G401 (cell line): ENCODE measurements at regions not wholly inside any gene's neighbourhood (a gene's known extent, or its start where the extent isn't known, plus 50 kb on each side); places are given as distances from the start of the nearest gene placed in this dataset.
A peak's percentile ranks its signal among the peaks of the same experiment; 100 is the strongest.

Source experiments
- DNase-seq: peaks from one replicate; pipeline ENCODE4 v3.0.0-alpha.2; 2015; ENCODE audit warnings: low spot score
- in situ Hi-C: cut with HindIII; loops from 2 replicates; pipeline ENCODE4 v1.10.0; 2016; ENCODE audit warnings: low sequenced_read_pairs, mixed read lengths

DNA sequence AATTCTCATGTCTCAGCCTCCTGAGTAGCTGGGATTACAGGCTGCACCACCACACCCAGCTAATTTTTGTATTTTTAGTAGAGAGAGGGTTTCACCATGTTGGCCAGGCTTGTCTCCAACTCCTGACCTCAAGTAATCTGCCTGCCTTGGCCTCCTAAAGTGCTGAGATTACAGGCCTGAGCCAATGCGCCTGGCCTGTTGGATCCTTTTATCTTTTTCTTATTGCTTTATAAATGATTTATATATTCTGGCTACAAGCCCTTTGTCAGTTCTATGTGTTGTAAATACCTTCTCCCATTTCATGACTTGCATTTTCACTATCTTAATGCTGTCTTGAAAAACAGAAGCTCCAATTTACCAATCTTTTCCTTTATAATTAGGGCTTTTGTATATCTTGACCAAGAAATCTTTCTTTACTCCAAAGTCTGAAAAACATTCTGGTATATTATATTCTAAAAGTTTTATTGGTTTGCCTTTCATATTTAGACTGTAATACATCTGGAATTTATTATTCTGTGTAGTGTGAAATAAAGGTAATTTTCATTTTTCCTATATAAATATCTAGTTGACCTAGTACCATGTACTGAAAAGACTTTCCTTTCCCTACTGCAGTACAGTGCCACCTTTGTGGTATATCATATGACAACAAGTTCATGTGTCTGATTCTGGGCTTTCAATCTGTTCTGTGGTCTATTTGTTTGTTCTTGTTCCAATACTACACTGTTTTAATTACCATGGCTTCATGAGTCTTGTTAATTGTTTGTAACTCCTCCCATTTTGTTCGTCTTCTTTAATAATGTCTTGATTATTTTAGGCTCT is 52.9 kb upstream of the RNU6-1 start:
- DNase-seq: no peak
- in situ Hi-C loops: no loop called here

DNA sequence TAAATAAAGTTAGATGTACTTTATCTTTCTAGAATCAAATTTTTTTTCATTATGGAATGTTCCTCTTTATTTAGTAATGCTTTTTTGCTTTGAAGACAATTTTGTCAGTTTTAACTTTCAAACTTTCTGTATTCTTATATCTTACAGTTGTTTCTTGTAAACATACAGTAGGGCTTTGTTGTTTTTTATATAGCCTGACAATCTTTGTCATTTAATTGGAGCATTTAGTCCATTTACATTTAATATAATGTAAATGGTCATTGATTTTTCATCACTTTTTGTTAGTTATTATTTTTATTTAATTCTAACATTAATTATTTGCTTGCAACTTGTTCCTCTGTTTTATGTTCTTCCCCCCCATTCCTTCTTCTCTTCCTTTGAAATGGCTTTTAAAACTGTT is 55.4 kb upstream of the RNU6-1 start:
- in situ Hi-C loops: no loop called here
- DNase-seq: no peak

- in situ Hi-C loops: no loop called here
- DNase-seq: no peak
Observed at GRCh38 chr15:67897646-67898339, 57.9 kb upstream of the RNU6-1 start.

DNA sequence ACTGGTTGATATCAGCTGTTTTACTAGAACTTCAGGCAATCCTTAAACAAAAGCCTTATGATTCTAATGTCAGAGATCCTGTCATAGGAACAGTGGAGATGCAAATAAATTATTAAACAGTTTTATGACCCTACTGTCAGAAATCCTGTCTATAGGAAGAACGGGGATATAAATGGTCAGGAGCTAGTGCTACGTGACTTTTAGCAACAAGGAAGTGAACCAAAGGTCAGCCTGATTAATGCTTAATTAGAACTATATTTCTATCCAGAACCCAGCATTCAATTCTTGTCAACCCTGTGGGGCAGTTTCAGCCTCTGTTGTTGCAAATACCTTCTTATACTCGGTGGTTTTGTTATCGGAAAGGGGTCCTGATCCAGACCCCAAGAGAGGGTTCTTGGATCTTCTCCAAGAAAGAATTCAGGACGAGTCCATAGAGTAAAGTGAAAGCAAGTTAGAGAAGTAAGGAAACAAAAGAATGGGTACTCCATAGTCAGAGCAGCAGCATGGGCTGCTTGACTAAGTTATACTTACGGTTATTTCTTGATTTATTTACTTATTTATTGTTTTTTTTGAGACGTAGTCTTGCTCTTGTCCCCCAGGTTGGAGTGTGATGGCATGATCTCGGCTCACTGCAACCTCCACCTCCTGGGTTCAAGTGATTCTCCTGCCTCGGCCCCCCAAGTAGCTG is 59.9 kb upstream of the RNU6-1 start:
- in situ Hi-C loops: no loop called here
- no peak for DNase-seq

DNA sequence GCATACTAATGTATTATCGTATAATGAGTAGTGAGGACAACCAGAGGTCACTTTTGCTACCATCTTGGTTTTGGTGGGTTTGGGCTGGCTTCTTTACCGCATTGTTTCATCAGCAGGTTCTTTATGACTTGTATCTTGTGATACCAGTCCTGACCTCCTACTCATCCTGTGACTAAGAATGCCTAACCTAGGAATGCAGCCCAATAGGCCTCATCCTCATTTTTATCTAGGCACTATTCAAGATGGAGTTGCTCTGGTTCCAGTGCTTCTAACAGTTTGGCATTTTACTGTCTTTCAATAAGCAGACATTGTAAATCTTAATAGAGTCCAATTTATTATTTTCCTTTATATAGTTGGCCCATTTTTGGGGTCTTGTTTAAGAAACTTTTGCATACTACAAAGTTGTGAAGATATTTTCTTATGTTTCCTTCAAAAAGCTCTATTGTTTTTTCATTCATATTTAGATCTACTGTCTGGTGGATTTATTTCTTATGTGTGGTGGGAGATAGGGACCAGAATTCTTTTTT is 60.8 kb upstream of the RNU6-1 start:
- no peak for DNase-seq
- in situ Hi-C loops: no loop called here

DNA sequence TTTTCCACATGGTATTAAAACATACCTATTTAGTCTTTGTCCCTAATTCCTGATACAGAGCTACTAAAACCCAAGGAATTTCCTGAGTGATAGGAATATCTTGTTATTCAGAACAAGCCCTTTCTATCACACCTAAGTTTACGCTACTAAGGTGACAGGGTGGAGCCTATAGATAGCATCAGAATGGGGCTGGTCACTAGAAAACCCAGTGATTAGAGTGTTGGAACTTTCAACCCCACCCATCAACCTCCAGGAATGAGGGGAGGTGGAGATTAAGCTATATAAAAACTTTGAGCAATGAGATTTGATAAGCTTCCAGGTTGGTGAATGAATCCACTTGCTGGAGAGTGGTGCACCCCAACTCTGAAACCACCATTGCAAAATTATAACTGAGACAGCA is 62.1 kb upstream of the RNU6-1 start:
- in situ Hi-C loops: no loop called here
- no peak for DNase-seq

DNA sequence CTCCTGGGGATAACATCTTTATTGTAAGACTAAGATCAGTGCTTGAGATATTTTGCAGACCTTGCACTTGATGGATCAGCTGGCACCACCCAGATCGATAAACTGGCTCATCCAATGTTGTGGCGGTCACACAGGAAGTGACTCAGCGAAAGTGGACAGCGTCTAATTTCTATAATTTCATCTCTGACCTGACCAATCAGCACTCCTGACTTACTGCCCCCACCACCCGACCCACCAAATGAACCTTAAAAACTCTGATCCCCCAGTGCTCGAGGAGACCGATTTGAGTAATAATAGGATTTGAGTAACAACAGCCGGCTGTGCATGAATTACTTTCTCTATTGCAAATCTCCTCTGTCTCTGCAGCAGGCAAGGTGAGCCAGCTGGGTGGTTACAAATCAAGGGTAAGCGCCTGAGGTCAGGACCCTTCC is 62.7 kb upstream of the RNU6-1 start:
- DNase-seq: no peak
- in situ Hi-C loops: no loop called here

GRCh38 chr15:67903708-67904107 is 63.9 kb upstream of the RNU6-1 start:
- no peak for DNase-seq
- in situ Hi-C loops: no loop called here

GRCh38 chr15:67905628-67906027 is 65.8 kb upstream of the RNU6-1 start:
- no peak for DNase-seq
- in situ Hi-C loops: no loop called here

DNA sequence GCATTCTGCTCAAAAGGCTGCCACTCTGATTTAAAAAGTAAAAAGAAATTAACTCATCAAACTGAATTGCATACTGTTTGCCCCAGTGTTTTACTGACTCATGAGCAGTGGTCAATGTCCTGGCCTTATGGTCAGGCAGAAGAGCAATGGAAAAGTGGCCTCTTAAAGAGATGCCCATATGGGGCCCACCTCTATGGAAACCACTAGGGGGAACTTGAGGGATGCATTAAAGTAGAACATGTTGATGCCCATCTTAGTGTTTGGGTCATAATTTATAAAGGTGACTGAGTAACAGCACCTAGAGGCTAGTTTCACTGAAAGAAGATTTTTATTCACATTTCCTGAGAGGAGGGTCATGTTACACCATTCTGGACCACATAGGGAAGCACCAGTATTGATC is 66.5 kb upstream of the RNU6-1 start:
- DNase-seq: no peak

DNA sequence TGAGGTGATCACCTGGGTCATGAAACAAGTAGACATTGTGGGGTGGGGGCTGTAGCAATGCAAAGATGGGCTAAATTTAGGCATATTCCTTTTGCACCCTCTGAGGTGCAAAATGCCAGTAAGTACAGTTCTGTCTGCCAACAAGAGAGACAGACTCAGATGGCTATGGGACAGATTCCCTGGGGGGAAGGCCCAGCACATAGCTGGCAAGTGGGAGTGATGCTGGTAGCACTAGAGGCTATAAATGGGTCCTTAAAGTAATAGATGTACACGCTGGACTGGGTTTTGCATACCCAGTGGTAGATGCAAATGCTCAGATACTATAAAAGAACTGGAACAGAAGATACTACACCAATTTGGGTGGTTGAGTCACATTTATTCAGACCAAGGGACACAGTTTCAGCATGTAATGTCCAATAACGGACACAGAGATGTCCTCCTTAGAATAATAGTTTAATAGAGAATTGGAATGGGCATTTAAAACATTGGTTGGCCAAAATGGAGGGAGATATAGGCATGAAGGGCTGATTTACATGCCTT is 67.4 kb upstream of the RNU6-1 start:
- DNase-seq: no peak
- in situ Hi-C loops: no loop called here

More for the DNA sequence above, 66.5 kb upstream of the RNU6-1 start:
- in situ Hi-C loops: no loop called here

GRCh38 chr15:67908756-67909155 is 68.9 kb upstream of the RNU6-1 start:
- in situ Hi-C loops: no loop called here
- no peak for DNase-seq

DNA sequence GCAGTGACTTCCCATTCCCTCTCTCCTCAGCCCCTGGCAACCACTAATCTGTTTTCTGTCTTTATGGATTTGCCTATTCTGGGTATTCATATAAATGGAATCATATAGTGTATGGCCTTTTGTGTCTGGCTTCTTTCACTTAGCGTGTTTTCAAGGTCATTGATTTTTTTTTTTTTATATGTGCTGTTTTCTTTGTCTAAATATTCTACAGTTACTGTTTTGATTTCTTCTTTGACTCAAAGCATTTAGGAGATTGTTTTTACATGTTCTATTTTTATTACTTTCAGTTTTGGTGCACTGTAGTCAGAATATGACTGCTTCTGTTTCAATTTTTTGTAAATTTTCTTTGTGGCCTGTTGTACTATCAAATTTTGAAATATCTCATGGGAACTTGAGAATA is 71.9 kb upstream of the RNU6-1 start:
- DNase-seq: no peak
- in situ Hi-C loops: no loop called here

- DNase-seq: no peak
- in situ Hi-C loops: no loop called here
Observed at GRCh38 chr15:67914028-67914427, 74.2 kb upstream of the RNU6-1 start.

- peak; percentile 70 for DNase-seq
- in situ Hi-C loops: no loop called here
Observed at GRCh38 chr15:67914537-67915460, 75.0 kb upstream of the RNU6-1 start.

DNA sequence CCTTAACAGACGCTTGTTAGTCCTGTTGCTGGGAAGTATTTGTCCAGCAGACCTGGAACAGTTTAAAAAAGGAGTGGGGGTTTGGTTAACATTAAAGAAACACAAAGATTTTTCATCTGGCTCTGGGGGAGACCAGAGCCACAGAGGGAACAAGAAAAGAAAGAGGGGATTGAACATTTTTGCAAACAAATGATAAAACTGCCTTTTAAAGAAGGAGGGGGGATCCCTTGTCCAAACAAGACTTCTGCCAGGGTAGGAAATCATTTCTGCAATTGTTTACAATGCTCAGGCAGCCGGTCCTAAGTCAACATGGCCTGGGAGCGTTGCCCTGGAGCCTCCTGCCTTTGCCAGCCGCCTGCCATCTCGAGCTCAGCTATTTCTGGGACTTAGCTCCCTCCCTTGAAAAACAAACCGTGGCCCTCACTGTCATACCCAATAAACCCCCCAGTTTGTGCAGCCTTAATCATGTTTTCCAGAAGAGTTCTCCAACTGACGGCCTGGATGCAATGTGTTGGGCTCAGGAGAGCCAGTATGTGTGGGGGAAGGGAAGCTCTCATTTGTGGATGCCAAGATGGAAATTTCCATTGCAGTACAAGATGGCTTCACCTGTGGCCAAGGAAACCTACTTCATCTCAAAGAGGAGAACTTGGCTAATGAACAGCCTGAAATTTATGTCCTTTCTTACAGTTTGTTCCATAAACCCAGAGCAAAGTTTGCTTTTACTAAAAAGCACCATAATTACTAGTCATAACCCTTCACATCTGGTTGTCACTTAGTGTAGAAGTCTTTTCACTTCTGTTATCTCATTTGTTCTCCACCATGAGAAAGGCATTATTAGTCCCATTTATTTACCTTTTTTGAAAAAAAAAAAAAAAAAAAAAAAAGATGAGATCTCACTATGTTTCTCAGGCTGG is 75.9 kb upstream of the RNU6-1 start:
- in situ Hi-C loops: no loop called here
- peak; percentile 91 for DNase-seq

DNA sequence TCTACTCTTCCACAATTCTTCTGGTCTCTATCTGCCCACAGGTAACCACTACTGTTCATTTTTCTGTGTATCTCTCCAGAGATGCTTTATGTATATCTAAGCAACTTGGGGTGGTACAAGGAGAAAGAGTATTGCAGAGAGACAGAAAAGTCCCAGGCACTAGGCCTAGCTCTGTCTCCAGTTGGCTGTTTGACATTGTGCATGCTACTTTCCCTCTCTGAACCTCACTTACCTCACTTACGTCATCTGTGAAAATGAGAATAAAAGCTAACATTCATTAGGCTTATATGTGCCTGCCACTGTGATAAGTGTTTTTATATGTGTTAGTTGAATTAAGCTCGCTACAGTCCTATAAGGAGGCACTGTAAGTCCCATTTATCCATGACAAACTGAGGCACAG is 76.7 kb upstream of the RNU6-1 start:
- in situ Hi-C loops: no loop called here
- no peak for DNase-seq

DNA sequence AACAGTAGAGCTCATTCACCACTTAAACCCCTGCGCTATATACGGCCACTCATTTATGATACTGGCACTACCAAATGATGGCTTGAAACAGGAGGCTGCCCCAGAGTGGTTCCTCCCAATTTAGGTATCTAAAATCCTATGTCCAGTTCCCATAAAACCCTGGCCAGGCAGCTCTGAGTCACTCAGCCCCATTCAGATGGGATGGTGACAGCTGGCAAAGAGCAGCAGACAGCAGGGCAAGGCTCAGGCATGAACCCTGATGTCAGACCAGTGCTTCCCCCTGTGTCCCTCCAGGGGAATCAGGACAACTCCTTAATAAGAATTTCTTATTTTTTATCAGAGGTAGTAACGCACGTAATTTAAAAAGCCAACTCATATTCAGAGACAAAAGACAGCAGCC is 77.2 kb upstream of the RNU6-1 start:
- in situ Hi-C loops: no loop called here
- peak; percentile 83 for DNase-seq
